ENCODE measurements at regions not wholly inside any gene's neighbourhood (a gene's known extent, or its start where the extent isn't known, plus 50 kb on each side); places are given as distances from the start of the nearest gene placed in this dataset.

DNA sequence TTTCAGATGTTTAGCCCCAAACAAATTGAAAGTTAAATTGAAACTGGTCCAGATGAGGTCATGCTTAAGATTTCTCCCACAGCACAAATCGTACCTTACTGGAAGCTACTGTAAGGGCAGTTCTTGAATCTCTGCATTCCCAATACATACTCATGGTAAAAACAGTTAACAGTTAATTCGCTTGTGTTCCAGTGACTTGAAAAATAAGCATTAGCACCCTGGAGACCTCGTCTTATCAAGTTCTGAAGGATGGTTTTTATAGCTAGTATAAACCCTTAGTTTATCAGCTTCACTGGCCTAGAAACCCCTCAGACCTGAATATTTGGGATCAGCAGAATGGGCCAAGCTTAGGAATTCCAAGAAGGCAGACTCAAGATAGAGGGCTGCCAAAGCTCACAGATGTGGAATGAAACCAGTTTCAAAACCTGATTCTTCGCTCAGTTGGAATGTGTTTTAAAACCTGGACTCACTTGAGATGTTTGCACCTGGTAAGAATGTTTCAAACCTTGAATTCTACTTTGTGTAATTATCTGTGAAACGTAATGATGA, 103.6 kb downstream of the C9orf152 start:
- Histone ChIP-seq H3K27ac (peak overlapping the region in 3 of 4 donors; percentile 2 to 58 (median 50)), H3K4me3 (no peak overlapping the region), H3K9me3 (no peaks in the 10 kb centered on the region), H3K4me1 (peaks cover 0 to 38% (median 30%) of the 10 kb centered on the region in 4 donors), H3K36me3 (no peaks in the 10 kb centered on the region), H3K27me3 (no peaks in the 10 kb centered on the region)
- intact Hi-C loops (cut with DNase I): no loop called here
- DNase-seq: no peak
- 76% methylated on average over 5 of the region's 5 CpGs for WGBS, 2 donors
- TF ChIP-seq, protein P1, sequence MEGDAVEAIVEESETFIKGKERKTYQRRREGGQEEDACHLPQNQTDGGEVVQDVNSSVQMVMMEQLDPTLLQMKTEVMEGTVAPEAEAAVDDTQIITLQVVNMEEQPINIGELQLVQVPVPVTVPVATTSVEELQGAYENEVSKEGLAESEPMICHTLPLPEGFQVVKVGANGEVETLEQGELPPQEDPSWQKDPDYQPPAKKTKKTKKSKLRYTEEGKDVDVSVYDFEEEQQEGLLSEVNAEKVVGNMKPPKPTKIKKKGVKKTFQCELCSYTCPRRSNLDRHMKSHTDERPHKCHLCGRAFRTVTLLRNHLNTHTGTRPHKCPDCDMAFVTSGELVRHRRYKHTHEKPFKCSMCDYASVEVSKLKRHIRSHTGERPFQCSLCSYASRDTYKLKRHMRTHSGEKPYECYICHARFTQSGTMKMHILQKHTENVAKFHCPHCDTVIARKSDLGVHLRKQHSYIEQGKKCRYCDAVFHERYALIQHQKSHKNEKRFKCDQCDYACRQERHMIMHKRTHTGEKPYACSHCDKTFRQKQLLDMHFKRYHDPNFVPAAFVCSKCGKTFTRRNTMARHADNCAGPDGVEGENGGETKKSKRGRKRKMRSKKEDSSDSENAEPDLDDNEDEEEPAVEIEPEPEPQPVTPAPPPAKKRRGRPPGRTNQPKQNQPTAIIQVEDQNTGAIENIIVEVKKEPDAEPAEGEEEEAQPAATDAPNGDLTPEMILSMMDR (IDR thresholded peaks at IDR 0.05): no peak
- TF ChIP-seq EP300 (IDR thresholded peaks at IDR 0.05): no peak
- no peak for TF ChIP-seq POLR2A (IDR thresholded peaks at IDR 0.05)
- TF ChIP-seq POLR2AphosphoS5 (IDR thresholded peaks at IDR 0.05): no peak

DNA sequence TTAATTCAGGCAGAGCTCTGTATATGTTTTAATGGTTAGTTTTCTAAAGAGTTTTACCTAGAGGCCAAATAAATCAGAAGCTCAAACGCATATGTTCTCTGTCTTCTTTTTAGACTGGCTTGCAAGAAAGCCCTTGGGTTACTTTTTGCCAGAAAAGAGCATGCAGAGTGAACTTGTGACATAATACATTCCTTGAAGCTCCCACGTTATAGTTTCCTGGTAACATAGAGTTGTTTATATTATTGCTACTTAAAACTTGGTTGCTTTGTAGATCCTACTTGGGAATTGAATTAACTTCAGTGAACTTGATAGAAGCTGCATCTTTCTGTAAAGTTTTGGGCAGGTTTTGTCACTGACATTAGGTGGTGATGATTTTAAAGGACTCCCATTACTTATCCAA, 102.9 kb downstream of the C9orf152 start:
- intact Hi-C loops (cut with DNase I): no loop called here

DNA sequence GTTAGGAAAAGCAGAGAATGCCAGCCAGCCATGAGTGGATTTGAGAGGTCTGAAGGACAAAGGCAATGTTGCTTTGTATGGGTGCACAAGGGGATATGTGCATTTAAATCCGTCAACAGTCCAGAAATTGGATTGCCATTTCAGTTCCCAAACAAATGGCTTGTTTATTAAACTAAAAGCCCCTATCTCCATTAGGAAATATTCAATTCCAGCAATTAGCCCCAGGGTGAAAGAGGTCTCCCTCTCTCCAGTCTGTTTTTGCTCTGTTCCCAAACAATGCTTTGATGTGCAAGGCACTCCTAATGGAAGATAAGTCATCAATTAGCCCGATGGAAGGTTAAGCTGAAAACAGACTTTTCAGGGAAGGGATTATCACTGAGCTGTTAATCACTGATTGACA, 101.3 kb downstream of the C9orf152 start:
- Histone ChIP-seq H3K27me3 (no peaks in the 10 kb centered on the region), H3K36me3 (no peaks in the 10 kb centered on the region), H3K4me1 (peaks cover 0 to 33% (median 26%) of the 10 kb centered on the region in 4 donors), H3K9me3 (no peaks in the 10 kb centered on the region), H3K27ac (no peak overlapping the region), H3K4me3 (no peak overlapping the region)
- no peak for DNase-seq
- TF ChIP-seq POLR2AphosphoS5 (IDR thresholded peaks at IDR 0.05) (no peak), POLR2A (IDR thresholded peaks at IDR 0.05) (no peak), EP300 (IDR thresholded peaks at IDR 0.05) (no peak)
- TF ChIP-seq, protein P1 (IDR thresholded peaks at IDR 0.05): no peak
- WGBS, 2 donors: 91 to 92% methylated on average over 2 of the region's 2 CpGs
- intact Hi-C loops (cut with DNase I): no loop called here

More for the DNA sequence above, 102.9 kb downstream of the C9orf152 start:
- 59 to 67% methylated on average over 2 of the region's 2 CpGs for WGBS, 2 donors
- Histone ChIP-seq H3K27me3 (no peaks in the 10 kb centered on the region), H3K4me3 (no peak overlapping the region), H3K27ac (peak overlapping the region in 3 of 4 donors; percentile 2 to 58 (median 50)), H3K9me3 (no peaks in the 10 kb centered on the region), H3K36me3 (no peaks in the 10 kb centered on the region), H3K4me1 (peaks cover 0 to 33% (median 26%) of the 10 kb centered on the region in 4 donors)
- no peak for TF ChIP-seq POLR2A (IDR thresholded peaks at IDR 0.05)
- no peak for TF ChIP-seq EP300 (IDR thresholded peaks at IDR 0.05)
- TF ChIP-seq, protein P1 (IDR thresholded peaks at IDR 0.05): no peak
- peak in 1 of 4 donors; percentile 21 for TF ChIP-seq POLR2AphosphoS5 (IDR thresholded peaks at IDR 0.05)
- DNase-seq: no peak

DNA sequence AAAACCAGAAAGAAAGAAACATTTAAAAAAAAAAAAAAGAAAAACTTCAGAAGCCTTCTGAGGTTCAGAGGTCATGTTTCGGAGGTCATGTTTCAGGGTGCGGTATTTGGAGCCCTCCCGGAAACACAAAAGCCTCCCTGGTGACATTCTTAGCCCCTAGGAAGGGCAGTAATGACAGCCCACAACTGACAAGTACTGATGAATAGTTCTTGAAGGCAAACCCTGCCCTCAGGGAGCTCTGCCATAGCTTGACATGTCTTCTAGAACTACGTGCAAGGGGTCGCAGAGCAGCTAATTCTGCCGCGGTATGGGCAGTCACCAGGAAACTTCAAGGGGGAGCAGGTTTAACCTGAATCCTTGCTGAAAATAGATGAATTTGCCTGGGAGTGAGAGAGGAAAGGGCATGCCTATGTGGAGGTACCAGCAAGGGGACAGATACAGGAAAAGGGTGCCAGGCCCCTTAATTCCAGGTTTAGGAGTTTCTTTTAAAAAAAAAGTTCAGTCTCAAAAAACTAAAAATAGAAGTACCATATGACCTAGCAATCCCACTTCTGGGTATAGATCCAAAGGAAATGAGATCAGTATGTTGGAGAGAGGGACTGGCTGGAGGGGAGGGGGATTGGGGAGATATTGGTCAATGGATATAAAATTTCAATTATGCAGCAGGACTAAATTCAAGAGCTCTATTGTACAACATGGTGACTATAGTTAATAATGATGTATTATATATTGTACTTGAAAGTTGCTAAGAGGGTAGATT, 98.4 kb downstream of the C9orf152 start:
- intact Hi-C loops (cut with DNase I): no loop called here

More for the DNA sequence above, 98.4 kb downstream of the C9orf152 start:
- Histone ChIP-seq H3K27ac (no peak overlapping the region), H3K9me3 (no peaks in the 10 kb centered on the region), H3K4me3 (no peak overlapping the region), H3K4me1 (peaks cover 0 to 20% (median 14%) of the 10 kb centered on the region in 4 donors), H3K27me3 (no peaks in the 10 kb centered on the region), H3K36me3 (no peaks in the 10 kb centered on the region)
- 87 to 88% methylated on average over 7 of the region's 7 CpGs for WGBS, 2 donors
- no peak for DNase-seq
- TF ChIP-seq POLR2A (IDR thresholded peaks at IDR 0.05) (no peak), EP300 (IDR thresholded peaks at IDR 0.05) (no peak), POLR2AphosphoS5 (IDR thresholded peaks at IDR 0.05) (no peak)
- TF ChIP-seq, protein P1 (IDR thresholded peaks at IDR 0.05): no peak
